ENCODE measurements at regions not wholly inside any gene's neighbourhood (a gene's known extent, or its start where the extent isn't known, plus 50 kb on each side); places are given as distances from the start of the nearest gene placed in this dataset.
"Not testable (repeated sequence)": the region's sequence is repeated elsewhere in the genome, so short reads cannot be mapped to it uniquely, and the experiment has no call there.

GRCh38 chr1:96522927-96523326 lies 198.7 kb upstream of the PTBP2 start:
- FAIRE-seq (no peak), DNase-seq (ENCODE audit: insufficient read length, low spot score) (no peak)
- no peak for TF ChIP-seq CTCF (IDR thresholded peaks at IDR 0.05; ENCODE audit: insufficient read depth, missing control alignments)

GRCh38 chr1:96524100-96524499 lies 197.5 kb upstream of the PTBP2 start:
- no peak for FAIRE-seq
- TF ChIP-seq CTCF (IDR thresholded peaks at IDR 0.05; ENCODE audit: insufficient read depth, missing control alignments) = no peak
- no peak for DNase-seq (ENCODE audit: insufficient read length, low spot score)

GRCh38 chr1:96525657-96526557 lies 195.7 kb upstream of the PTBP2 start:
- TF ChIP-seq CTCF (IDR thresholded peaks at IDR 0.05; ENCODE audit: insufficient read depth, missing control alignments) = no peak
- no peak for DNase-seq (ENCODE audit: insufficient read length, low spot score)
- no peak for FAIRE-seq

- DNase-seq (ENCODE audit: insufficient read length, low spot score); FAIRE-seq: not testable (repeated sequence)
Observed at GRCh38 chr1:96528672-96529071, 192.9 kb upstream of the PTBP2 start.

- DNase-seq (ENCODE audit: insufficient read length, low spot score) (no peak), FAIRE-seq (no peak)
- no peak for TF ChIP-seq CTCF (IDR thresholded peaks at IDR 0.05; ENCODE audit: insufficient read depth, missing control alignments)
Observed at GRCh38 chr1:96533820-96534219, 187.8 kb upstream of the PTBP2 start.

GRCh38 chr1:96536581-96536980 lies 185.0 kb upstream of the PTBP2 start:
- no peak for FAIRE-seq

GRCh38 chr1:96538111-96538641 lies 183.4 kb upstream of the PTBP2 start:
- FAIRE-seq (no peak), DNase-seq (ENCODE audit: insufficient read length, low spot score) (no peak)
- no peak for TF ChIP-seq CTCF (IDR thresholded peaks at IDR 0.05; ENCODE audit: insufficient read depth, missing control alignments)

More at GRCh38 chr1:96536581-96536980, 185.0 kb upstream of the PTBP2 start:
- DNase-seq (ENCODE audit: insufficient read length, low spot score) = no peak
- TF ChIP-seq CTCF (IDR thresholded peaks at IDR 0.05; ENCODE audit: insufficient read depth, missing control alignments) = no peak

Measured in D721Med (cell line).